Right lobe of liver (tissue), 4 donors: ENCODE measurements at regions not wholly inside any gene's neighbourhood (a gene's known extent, or its start where the extent isn't known, plus 50 kb on each side); places are given as distances from the start of the nearest gene placed in this dataset.

Source experiments
- CTCF ChIP-seq, 4 donors: fragments of 200-600 bp in 3 of 4; fragments of 450-650 bp in 1 of 4; IDR thresholded peaks; one replicate each; pipeline versions ENCODE4 v1.5.1 to v1.8.0; 2016 to 2022; ENCODE audit warnings: antibody characterized with exemption in 4 of 4, mild to moderate bottlenecking in 2 of 4
- POLR2A ChIP-seq: fragments of 450-650 bp; IDR thresholded peaks from one replicate; pipeline ENCODE4 v1.6.1; 2017; ENCODE audit warnings: antibody characterized with exemption, mild to moderate bottlenecking
- donor health status: DM: no; HTN: no; CAD: no.
- donor health status: DM: no; HTN: no; CAD: no.
- donor health status: DM: no; HTN: yes; CAD: no.

- no peak for TF ChIP-seq POLR2A
- TF ChIP-seq CTCF (IDR thresholded peaks at IDR 0.05) = no peak
These were observed 555.4 kb upstream of the NEGR1 start for GRCh38 chr1:72837781-72838180.
